Gastroesophageal sphincter (tissue), 4 donors: ENCODE measurements at regions not wholly inside any gene's neighbourhood (a gene's known extent, or its start where the extent isn't known, plus 50 kb on each side); places are given as distances from the start of the nearest gene placed in this dataset.

Experiments
- ATAC-seq: fragments of 150-250 bp; one replicate; pipeline ENCODE4 v1.9.1; 2016; ENCODE audit warnings: mild to moderate bottlenecking, moderate library complexity
- H3K27ac ChIP-seq, 4 donors: fragments of 200-600 bp; sonication (generic) in 3 of 4; 1 replicate in 3 of 4; 2 replicates in 1 of 4; pipeline ENCODE4 v1.5.1; 2016 to 2019
- H3K27me3 ChIP-seq: fragments of 200-600 bp; sonication (generic); one replicate; pipeline ENCODE4 v1.5.1; 2019
- H3K36me3 ChIP-seq, 2 donors: fragments of 200-600 bp; sonication (generic); one replicate each; pipeline ENCODE4 v1.5.1; 2019; ENCODE audit warnings: control low read depth in 1 of 2
- H3K4me1 ChIP-seq, 3 donors: fragments of 200-600 bp; sonication (generic); 1 replicate in 2 of 3; 2 replicates in 1 of 3; pipeline ENCODE4 v1.5.1; 2016 to 2019; ENCODE audit warnings: control low read depth in 2 of 3
- H3K4me3 ChIP-seq, 2 donors: fragments of 200-600 bp; sonication (generic); one replicate each; pipeline ENCODE4 v1.5.1; 2019; ENCODE audit warnings: mild to moderate bottlenecking in 1 of 2, moderate library complexity in 1 of 2
- H3K9me3 ChIP-seq, 3 donors: fragments of 200-600 bp; sonication (generic); one replicate each; pipeline ENCODE4 v1.5.1; 2017 to 2019; ENCODE audit warnings: control low read depth in 2 of 3
- EP300 ChIP-seq: sonication (generic); formaldehyde crosslinking; IDR thresholded peaks from one replicate; pipeline ENCODE4 v1.6.1; 2017; ENCODE audit warnings: antibody characterized with exemption, mild to moderate bottlenecking
- POLR2A ChIP-seq, 2 donors: fragments of 450-650 bp; IDR thresholded peaks; one replicate each; pipeline ENCODE4 v1.6.1; 2017; ENCODE audit warnings: antibody characterized with exemption in 2 of 2, mild to moderate bottlenecking in 2 of 2, moderate library complexity in 1 of 2
- POLR2AphosphoS5 ChIP-seq: sonication (generic); formaldehyde crosslinking; IDR thresholded peaks from one replicate; pipeline ENCODE4 v1.6.1; 2017; ENCODE audit warnings: antibody characterized with exemption
- WGBS, 2 donors: methylation state at CpG; one replicate each; pipeline ENCODE4 v1.1.5; 2018; ENCODE audit warnings: low coverage in 1 of 2; 5-methylcytosine and 5-hydroxymethylcytosine counted together
- TF ChIP-seq, protein P1 (sequence below), 4 experiments: fragments of 200-600 bp in 2 of 4; fragments of 450-650 bp in 2 of 4; sonication (generic) in 1 of 4; IDR thresholded peaks; one replicate each; pipeline ENCODE4 v1.5.1; 2017 to 2019; ENCODE audit warnings: antibody characterized with exemption in 4 of 4, mild to moderate bottlenecking in 2 of 4, moderate library complexity in 2 of 4

DNA sequence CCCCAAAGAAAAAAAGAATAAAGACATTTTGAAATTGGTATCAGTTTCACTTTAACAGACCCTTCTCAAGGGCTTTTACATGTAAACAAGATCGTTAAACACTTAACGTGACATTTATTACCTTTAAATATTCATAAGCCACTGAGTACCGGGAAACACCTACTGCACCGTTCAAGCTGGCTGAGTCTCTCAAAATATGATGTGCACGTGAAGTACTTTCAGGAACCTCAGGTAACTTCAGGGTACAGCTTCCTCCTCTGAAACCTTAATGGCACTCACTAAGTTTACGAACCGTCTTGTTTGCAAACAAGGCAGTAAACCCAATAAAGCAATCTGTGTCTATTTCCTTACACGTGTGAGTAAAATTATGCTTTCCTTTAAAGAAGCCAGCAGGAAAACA is 105.5 kb upstream of the TENM4 start:
- 78 to 83% methylated on average over 6 to 8 of the region's 8 CpGs for WGBS, 2 donors
- Histone ChIP-seq H3K36me3 (no peaks in the 10 kb centered on the region), H3K27me3 (no peaks in the 10 kb centered on the region), H3K4me3 (no peak overlapping the region), H3K4me1 (no peaks in the 10 kb centered on the region), H3K27ac (no peak overlapping the region), H3K9me3 (no peaks in the 10 kb centered on the region)
- TF ChIP-seq, protein P1, sequence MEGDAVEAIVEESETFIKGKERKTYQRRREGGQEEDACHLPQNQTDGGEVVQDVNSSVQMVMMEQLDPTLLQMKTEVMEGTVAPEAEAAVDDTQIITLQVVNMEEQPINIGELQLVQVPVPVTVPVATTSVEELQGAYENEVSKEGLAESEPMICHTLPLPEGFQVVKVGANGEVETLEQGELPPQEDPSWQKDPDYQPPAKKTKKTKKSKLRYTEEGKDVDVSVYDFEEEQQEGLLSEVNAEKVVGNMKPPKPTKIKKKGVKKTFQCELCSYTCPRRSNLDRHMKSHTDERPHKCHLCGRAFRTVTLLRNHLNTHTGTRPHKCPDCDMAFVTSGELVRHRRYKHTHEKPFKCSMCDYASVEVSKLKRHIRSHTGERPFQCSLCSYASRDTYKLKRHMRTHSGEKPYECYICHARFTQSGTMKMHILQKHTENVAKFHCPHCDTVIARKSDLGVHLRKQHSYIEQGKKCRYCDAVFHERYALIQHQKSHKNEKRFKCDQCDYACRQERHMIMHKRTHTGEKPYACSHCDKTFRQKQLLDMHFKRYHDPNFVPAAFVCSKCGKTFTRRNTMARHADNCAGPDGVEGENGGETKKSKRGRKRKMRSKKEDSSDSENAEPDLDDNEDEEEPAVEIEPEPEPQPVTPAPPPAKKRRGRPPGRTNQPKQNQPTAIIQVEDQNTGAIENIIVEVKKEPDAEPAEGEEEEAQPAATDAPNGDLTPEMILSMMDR (IDR thresholded peaks at IDR 0.05), result no peak
- no peak for TF ChIP-seq EP300
- no peak for TF ChIP-seq POLR2AphosphoS5
- TF ChIP-seq POLR2A (IDR thresholded peaks at IDR 0.05), result no peak
- no peak for ATAC-seq

DNA sequence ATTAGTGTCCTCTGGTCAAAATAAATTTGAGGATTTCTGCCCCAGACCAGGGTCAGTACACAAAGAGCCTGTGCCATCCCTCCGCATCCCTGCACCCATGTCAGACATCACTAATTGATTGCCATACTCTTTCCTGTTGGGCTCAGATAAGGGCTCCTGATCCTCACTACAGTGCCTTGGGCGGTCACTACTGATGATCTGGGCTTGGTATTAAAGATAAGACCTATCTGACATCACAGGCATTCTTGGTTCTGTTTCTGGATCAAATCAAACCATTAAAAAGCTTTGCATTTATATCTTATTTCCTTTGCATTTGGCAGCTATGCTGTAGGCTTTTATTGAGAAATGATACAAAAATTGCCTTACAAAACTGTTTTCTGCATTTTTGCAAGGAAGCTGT is 103.5 kb upstream of the TENM4 start:
- Histone ChIP-seq H3K36me3 (no peaks in the 10 kb centered on the region), H3K9me3 (no peaks in the 10 kb centered on the region), H3K27me3 (peaks cover 7% of the 10 kb centered on the region), H3K4me3 (no peak overlapping the region), H3K27ac (no peak overlapping the region), H3K4me1 (no peaks in the 10 kb centered on the region)
- no peak for ATAC-seq
- WGBS, 2 donors, result 71 to 78% methylated on average over 1 to 2 of the region's 2 CpGs
- TF ChIP-seq, protein P1 (IDR thresholded peaks at IDR 0.05), result no peak

DNA sequence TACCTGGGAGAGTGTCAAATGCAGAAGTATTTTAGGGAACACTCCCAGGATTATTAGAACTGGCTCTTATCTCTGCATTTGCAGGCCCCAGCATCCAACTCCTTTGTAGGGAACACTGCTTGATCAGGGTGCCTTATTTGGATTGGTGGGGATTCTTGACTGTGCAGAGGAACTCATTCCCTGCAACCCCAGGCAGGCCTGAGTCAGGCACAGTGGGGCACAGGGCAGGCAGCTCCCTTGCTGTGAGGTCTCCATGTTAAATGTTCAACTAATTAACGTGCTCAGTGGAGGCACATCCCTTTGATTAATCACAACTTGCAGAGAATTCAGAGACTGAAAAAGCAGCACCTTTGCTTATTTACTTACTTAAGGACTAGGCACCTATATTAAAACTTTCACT is 102.3 kb upstream of the TENM4 start:
- H3K36me3 ChIP-seq, result no peaks in the 10 kb centered on the region
- peaks cover 7% of the 10 kb centered on the region for H3K27me3 ChIP-seq
- H3K27ac ChIP-seq, result no peak overlapping the region
- 43 to 63% methylated on average over 1 of the region's 1 CpG for whole genome bisulfite sequencing, 2 donors
- H3K9me3 ChIP-seq, result no peaks in the 10 kb centered on the region
- H3K4me1 ChIP-seq, result no peaks in the 10 kb centered on the region
- H3K4me3 ChIP-seq, result no peak overlapping the region
- ATAC-seq, result no peak
- no peak for TF ChIP-seq POLR2A (IDR thresholded peaks at IDR 0.05)
- TF ChIP-seq, protein P1 (IDR thresholded peaks at IDR 0.05), result no peak
- no peak for TF ChIP-seq EP300
- TF ChIP-seq POLR2AphosphoS5, result no peak

DNA sequence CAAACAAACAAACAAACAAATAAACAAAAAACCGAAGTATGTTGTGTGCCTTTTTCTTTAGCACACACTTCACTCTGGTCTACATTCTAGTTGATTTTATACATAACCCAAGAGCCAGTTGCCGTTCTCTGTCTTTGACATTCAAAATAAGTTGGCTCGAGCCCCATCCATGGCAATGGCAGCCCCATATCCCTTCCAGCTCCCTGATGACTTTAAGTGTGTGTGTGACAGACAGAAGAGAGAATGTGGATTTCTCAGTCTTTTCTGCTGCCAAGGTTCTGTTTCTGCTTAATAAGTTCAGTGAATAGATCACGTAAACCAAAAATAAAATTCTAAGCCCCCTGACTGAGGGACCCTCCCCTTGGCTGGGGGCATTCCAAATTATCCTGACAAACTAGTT is 100.6 kb upstream of the TENM4 start:
- WGBS, 2 donors, result 51 to 83% methylated on average over 2 to 4 of the region's 4 CpGs
- H3K4me1 ChIP-seq, result no peaks in the 10 kb centered on the region
- no peak overlapping the region for H3K4me3 ChIP-seq
- TF ChIP-seq, protein P1 (IDR thresholded peaks at IDR 0.05), result no peak
- TF ChIP-seq POLR2AphosphoS5 (no peak), EP300 (no peak), POLR2A (IDR thresholded peaks at IDR 0.05) (no peak)
- H3K9me3 ChIP-seq, result no peaks in the 10 kb centered on the region
- peaks cover 7% of the 10 kb centered on the region for H3K27me3 ChIP-seq
- no peak overlapping the region for H3K27ac ChIP-seq
- H3K36me3 ChIP-seq, result no peaks in the 10 kb centered on the region
- ATAC-seq, result no peak

DNA sequence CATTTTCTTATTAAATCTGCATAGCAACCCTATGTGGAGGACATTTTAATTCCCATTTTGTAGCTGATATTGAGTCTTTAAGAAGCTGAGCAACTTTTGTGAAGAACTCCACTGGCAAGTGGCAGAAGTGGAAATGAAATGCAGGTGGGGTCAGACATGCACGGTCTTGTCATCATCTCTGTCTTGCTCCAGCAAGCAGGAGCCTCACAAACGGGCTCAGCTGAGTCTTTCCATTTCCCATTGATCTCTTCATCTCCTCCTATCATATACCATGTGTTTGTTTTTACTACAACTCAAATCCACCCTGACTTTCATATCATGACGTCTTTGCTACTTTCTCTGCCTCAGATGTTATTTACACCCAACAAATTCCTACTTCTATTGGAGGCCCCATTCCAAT is 97.9 kb upstream of the TENM4 start:
- 36 to 68% methylated on average over 3 of the region's 3 CpGs for WGBS, 2 donors
- TF ChIP-seq, protein P1 (IDR thresholded peaks at IDR 0.05), result no peak
- no peak for TF ChIP-seq POLR2AphosphoS5
- no peak for TF ChIP-seq POLR2A (IDR thresholded peaks at IDR 0.05)
- TF ChIP-seq EP300, result no peak
- ATAC-seq, result no peak

More for the DNA sequence above, 97.9 kb upstream of the TENM4 start:
- H3K9me3 ChIP-seq, result no peaks in the 10 kb centered on the region
- H3K27ac ChIP-seq, result no peak overlapping the region
- no peaks in the 10 kb centered on the region for H3K4me1 ChIP-seq
- no peak overlapping the region for H3K4me3 ChIP-seq
- H3K27me3 ChIP-seq, result peaks cover 9% of the 10 kb centered on the region
- H3K36me3 ChIP-seq, result no peaks in the 10 kb centered on the region
